Right lobe of liver (tissue), 4 donors: ENCODE measurements at regions not wholly inside any gene's neighbourhood (a gene's known extent, or its start where the extent isn't known, plus 50 kb on each side); places are given as distances from the start of the nearest gene placed in this dataset.

Experiments
- POLR2A ChIP-seq: fragments of 450-650 bp; IDR thresholded peaks from one replicate; pipeline ENCODE4 v1.6.1; 2017; ENCODE audit warnings: antibody characterized with exemption, mild to moderate bottlenecking
- TF ChIP-seq, protein P1 (sequence below), 4 donors: fragments of 200-600 bp in 3 of 4; fragments of 450-650 bp in 1 of 4; IDR thresholded peaks; one replicate each; pipeline versions ENCODE4 v1.5.1 to v1.8.0; 2016 to 2022; ENCODE audit warnings: antibody characterized with exemption in 4 of 4, mild to moderate bottlenecking in 2 of 4
- donor health status: DM: no; HTN: no; CAD: no.
- donor health status: DM: no; HTN: no; CAD: no.
- donor health status: DM: no; HTN: yes; CAD: no.

DNA sequence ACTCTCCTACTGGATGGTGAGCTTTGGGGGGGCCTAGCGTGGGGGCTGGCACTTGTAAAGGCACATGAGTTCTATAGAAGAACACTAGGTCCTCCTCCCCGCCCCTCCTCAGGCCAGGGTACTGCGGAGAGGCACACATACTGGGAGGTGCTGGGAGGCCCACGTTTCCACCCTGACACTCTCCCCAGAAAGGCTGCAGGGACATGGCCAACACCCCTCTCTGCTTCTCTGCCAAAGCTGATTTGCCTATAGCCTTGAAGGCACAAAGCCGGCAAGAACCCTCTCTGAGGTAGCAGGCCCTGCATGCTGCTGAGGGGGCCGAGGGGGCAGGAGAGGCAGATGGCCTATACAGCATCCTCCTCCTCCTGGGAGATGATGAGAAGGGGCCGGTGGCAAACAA lies 112.8 kb downstream of the BUD13 start:
- TF ChIP-seq, protein P1, sequence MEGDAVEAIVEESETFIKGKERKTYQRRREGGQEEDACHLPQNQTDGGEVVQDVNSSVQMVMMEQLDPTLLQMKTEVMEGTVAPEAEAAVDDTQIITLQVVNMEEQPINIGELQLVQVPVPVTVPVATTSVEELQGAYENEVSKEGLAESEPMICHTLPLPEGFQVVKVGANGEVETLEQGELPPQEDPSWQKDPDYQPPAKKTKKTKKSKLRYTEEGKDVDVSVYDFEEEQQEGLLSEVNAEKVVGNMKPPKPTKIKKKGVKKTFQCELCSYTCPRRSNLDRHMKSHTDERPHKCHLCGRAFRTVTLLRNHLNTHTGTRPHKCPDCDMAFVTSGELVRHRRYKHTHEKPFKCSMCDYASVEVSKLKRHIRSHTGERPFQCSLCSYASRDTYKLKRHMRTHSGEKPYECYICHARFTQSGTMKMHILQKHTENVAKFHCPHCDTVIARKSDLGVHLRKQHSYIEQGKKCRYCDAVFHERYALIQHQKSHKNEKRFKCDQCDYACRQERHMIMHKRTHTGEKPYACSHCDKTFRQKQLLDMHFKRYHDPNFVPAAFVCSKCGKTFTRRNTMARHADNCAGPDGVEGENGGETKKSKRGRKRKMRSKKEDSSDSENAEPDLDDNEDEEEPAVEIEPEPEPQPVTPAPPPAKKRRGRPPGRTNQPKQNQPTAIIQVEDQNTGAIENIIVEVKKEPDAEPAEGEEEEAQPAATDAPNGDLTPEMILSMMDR (IDR thresholded peaks at IDR 0.05): no peak
- TF ChIP-seq POLR2A: no peak
